ENCODE measurements at regions not wholly inside any gene's neighbourhood (a gene's known extent, or its start where the extent isn't known, plus 50 kb on each side); places are given as distances from the start of the nearest gene placed in this dataset.

- no peaks in the 10 kb centered on the region for H3K9me3 ChIP-seq (ENCODE audit: low read depth, low read length, poor library complexity, severe bottlenecking)
- POLR2A ChIA-PET (ENCODE audit: low non-redundant PET): no interaction called here
- no TSS peak for BruUV-seq (replicated peaks)
- H3K4me3 ChIP-seq (ENCODE audit: low read depth, low read length, poor library complexity, severe bottlenecking): no peak overlapping the region
- CTCF ChIA-PET: no interaction called here
- no peak overlapping the region for H3K27ac ChIP-seq (ENCODE audit: low read depth, low read length, poor library complexity, severe bottlenecking)
- intact Hi-C loops (cut with micrococcal nuclease; ENCODE audit: unreplicated experiment): no loop called here
- H3K36me3 ChIP-seq (ENCODE audit: insufficient read depth, low read length, poor library complexity, severe bottlenecking): no peaks in the 10 kb centered on the region
- H3K27me3 ChIP-seq (replicated peaks; ENCODE audit: insufficient read depth, low read depth, low read length, poor library complexity): no peaks in the 10 kb centered on the region
- no peak for TF ChIP-seq EZH2 (IDR thresholded peaks at IDR 0.05; ENCODE audit: borderline replicate concordance, low read depth, low read length, poor library complexity, severe bottlenecking)
- TF ChIP-seq CTCF (conservative IDR thresholded peaks at IDR 0.05; ENCODE audit: low read depth, low read length): no peak
- DNase-seq (ENCODE audit: low spot score): no peak
- no peaks in the 10 kb centered on the region for H3K4me1 ChIP-seq (ENCODE audit: insufficient read depth, low read length, poor library complexity, severe bottlenecking)
Observed at GRCh38 chr12:28937196-28937595, 211.9 kb upstream of the FAR2 start.

GRCh38 chr12:28938056-28938455, 211.0 kb upstream of the FAR2 start:
- Histone ChIP-seq H3K27me3 (replicated peaks; ENCODE audit: insufficient read depth, low read depth, low read length, poor library complexity) (no peaks in the 10 kb centered on the region), H3K4me3 (ENCODE audit: low read depth, low read length, poor library complexity, severe bottlenecking) (no peak overlapping the region), H3K4me1 (ENCODE audit: insufficient read depth, low read length, poor library complexity, severe bottlenecking) (no peaks in the 10 kb centered on the region), H3K9me3 (ENCODE audit: low read depth, low read length, poor library complexity, severe bottlenecking) (no peaks in the 10 kb centered on the region), H3K36me3 (ENCODE audit: insufficient read depth, low read length, poor library complexity, severe bottlenecking) (no peaks in the 10 kb centered on the region), H3K27ac (ENCODE audit: low read depth, low read length, poor library complexity, severe bottlenecking) (no peak overlapping the region)
- intact Hi-C loops (cut with micrococcal nuclease; ENCODE audit: unreplicated experiment): no loop called here
- no TSS peak for BruUV-seq (replicated peaks)
- no peak for DNase-seq (ENCODE audit: low spot score)
- TF ChIP-seq EZH2 (IDR thresholded peaks at IDR 0.05; ENCODE audit: borderline replicate concordance, low read depth, low read length, poor library complexity, severe bottlenecking): no peak
- TF ChIP-seq CTCF (conservative IDR thresholded peaks at IDR 0.05; ENCODE audit: low read depth, low read length): no peak
- ChIA-PET POLR2A (ENCODE audit: low non-redundant PET) (no interaction called here), CTCF (no interaction called here)

- H3K36me3 ChIP-seq (ENCODE audit: insufficient read depth, low read length, poor library complexity, severe bottlenecking): no peaks in the 10 kb centered on the region
- H3K9me3 ChIP-seq (ENCODE audit: low read depth, low read length, poor library complexity, severe bottlenecking): no peaks in the 10 kb centered on the region
- no peaks in the 10 kb centered on the region for H3K4me1 ChIP-seq (ENCODE audit: insufficient read depth, low read length, poor library complexity, severe bottlenecking)
- no peak overlapping the region for H3K27ac ChIP-seq (ENCODE audit: low read depth, low read length, poor library complexity, severe bottlenecking)
- intact Hi-C loops (cut with micrococcal nuclease; ENCODE audit: unreplicated experiment): no loop called here
- CTCF ChIA-PET: no interaction called here
- TF ChIP-seq EZH2 (IDR thresholded peaks at IDR 0.05; ENCODE audit: borderline replicate concordance, low read depth, low read length, poor library complexity, severe bottlenecking): no peak
- TF ChIP-seq CTCF (conservative IDR thresholded peaks at IDR 0.05; ENCODE audit: low read depth, low read length): no peak
- no peak overlapping the region for H3K4me3 ChIP-seq (ENCODE audit: low read depth, low read length, poor library complexity, severe bottlenecking)
- no TSS peak for BruUV-seq (replicated peaks)
- no peak for DNase-seq (ENCODE audit: low spot score)
- POLR2A ChIA-PET (ENCODE audit: low non-redundant PET): no interaction called here
- no peaks in the 10 kb centered on the region for H3K27me3 ChIP-seq (replicated peaks; ENCODE audit: insufficient read depth, low read depth, low read length, poor library complexity)
Observed at GRCh38 chr12:28938581-28939235, 210.4 kb upstream of the FAR2 start.
